ENCODE measurements at regions not wholly inside any gene's neighbourhood (a gene's known extent, or its start where the extent isn't known, plus 50 kb on each side); places are given as distances from the start of the nearest gene placed in this dataset.

DNA sequence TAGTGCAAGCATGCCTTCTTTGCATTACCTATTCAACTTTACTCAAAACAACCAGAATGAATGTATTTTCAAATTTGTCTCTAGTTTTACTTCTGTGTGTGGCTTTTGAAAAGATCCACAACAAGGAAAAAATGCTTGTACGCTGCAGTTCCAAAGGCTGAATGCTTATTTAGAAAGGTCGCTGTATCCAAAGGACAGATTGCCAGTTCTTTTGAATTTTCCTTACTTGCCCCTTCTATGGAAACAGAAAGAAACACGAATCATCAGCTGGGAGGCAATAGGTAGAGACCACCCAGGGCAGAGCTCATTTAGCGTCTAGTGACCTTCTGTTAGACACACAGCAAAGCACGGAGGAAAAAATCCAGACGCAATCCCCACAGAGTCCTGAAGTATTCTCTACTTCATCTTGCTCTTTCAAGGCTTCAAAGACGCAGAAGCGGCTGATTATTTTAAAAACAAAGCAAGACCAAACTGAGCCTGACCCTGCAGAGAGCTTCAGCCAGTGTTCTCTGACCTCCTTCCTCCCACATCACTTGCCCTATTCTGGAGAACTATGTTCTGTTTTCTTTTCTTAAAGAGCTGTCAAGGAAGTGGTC is 674.6 kb upstream of the SGCG start:
- TF ChIP-seq CTCF (IDR thresholded peaks at IDR 0.05; ENCODE audit: insufficient read depth, low read depth, low read length) (no peak), EZH2 (IDR thresholded peaks at IDR 0.05; ENCODE audit: insufficient read depth, low read length) (no peak)
